Caco-2 (cell line): ENCODE measurements at regions not wholly inside any gene's neighbourhood (a gene's known extent, or its start where the extent isn't known, plus 50 kb on each side); places are given as distances from the start of the nearest gene placed in this dataset.

ENCODE experiments used
- BruUV-seq: library from RNA; stranded (reverse); fragments of 400-500 nt; replicated peaks from 2 replicates; lab custom pipeline; 2021; lab: Mats Ljungman, UMichigan
- CTCF ChIA-PET: fragments of 300-600 bp; sonication (Branson Sonifier 250); formaldehyde crosslinking; loops from one replicate; lab custom pipeline; 2022; ENCODE audit warnings: antibody characterized with exemption; lab: Charles Lee
- POLR2A ChIA-PET: fragments of 300-600 bp; sonication (Branson Sonifier 250); formaldehyde crosslinking; loops from one replicate; lab custom pipeline; 2022; ENCODE audit warnings: antibody characterized with exemption; lab: Charles Lee
- DNase-seq, 2 experiments: peaks; one replicate each; pipeline versions ENCODE4 v3.0.0 to v3.0.0-alpha.2; 2020 to 2022
- H3K27me3 ChIP-seq: replicated peaks from 2 replicates; pipeline ENCODE4 v1.6.0; 2011; ENCODE audit warnings: low read length; ENCODE audit not compliant: control insufficient read depth, insufficient read depth
- H3K36me3 ChIP-seq: 2 replicates; pipeline ENCODE4 v1.5.1; 2011; ENCODE audit warnings: low read length; ENCODE audit not compliant: control insufficient read depth, insufficient read depth
- H3K4me1 ChIP-seq: fragments of 250-450 bp; sonication (Bioruptor Pico); 2 replicates; pipeline ENCODE4 v1.5.1; 2020; ENCODE audit warnings: mild to moderate bottlenecking
- H3K4me3 ChIP-seq: 2 replicates; pipeline ENCODE4 v1.5.1; 2011; ENCODE audit warnings: low read depth, mild to moderate bottlenecking, control low read depth, low read length
- H3K9me3 ChIP-seq: fragments of 250-450 bp; sonication (Bioruptor Pico); 2 replicates; pipeline ENCODE4 v1.5.1; 2020; ENCODE audit warnings: mild to moderate bottlenecking, moderate library complexity
- H3K27ac Mint-ChIP-seq: one replicate; pipeline ENCODE4 v1.8.0; 2022; ENCODE audit warnings: mixed read lengths; ENCODE audit not compliant: unreplicated experiment
- H3K27me3 Mint-ChIP-seq: one replicate; pipeline ENCODE4 v1.8.0; 2022; ENCODE audit warnings: mixed read lengths; ENCODE audit not compliant: insufficient read depth, unreplicated experiment
- H3K36me3 Mint-ChIP-seq: one replicate; pipeline ENCODE4 v1.8.0; 2022; ENCODE audit warnings: mild to moderate bottlenecking, mixed read lengths; ENCODE audit not compliant: insufficient read depth, unreplicated experiment
- H3K4me1 Mint-ChIP-seq: one replicate; pipeline ENCODE4 v1.8.0; 2022; ENCODE audit warnings: low read depth, mixed read lengths; ENCODE audit not compliant: unreplicated experiment
- H3K4me3 Mint-ChIP-seq: one replicate; pipeline ENCODE4 v1.8.0; 2022; ENCODE audit warnings: mild to moderate bottlenecking, moderate library complexity, mixed read lengths; ENCODE audit not compliant: unreplicated experiment
- H3K9me3 Mint-ChIP-seq: one replicate; pipeline ENCODE4 v1.8.0; 2022; ENCODE audit warnings: mixed read lengths; ENCODE audit not compliant: unreplicated experiment
- intact Hi-C: fragments of 100-400 bp; cut with micrococcal nuclease; formaldehyde crosslinking; loops from one replicate; pipeline ENCODE4 v1.10.0; 2022; ENCODE audit not compliant: unreplicated experiment
- TF ChIP-seq, protein P1 (sequence below), 2 experiments: fragments of 200-600 bp in 1 of 2; IDR thresholded peaks; 1 replicate in 1 of 2; 2 replicates in 1 of 2; pipeline versions ENCODE4 v1.5.1 to v1.8.0; 2011 to 2022; ENCODE audit warnings: antibody characterized with exemption in 1 of 2, control low read depth in 1 of 2, inconsistent platforms in 1 of 2, low read depth in 1 of 2, low read length in 1 of 2, mild to moderate bottlenecking in 1 of 2, moderate library complexity in 1 of 2; ENCODE audit not compliant: insufficient read depth in 1 of 2, severe bottlenecking in 1 of 2, unreplicated experiment in 1 of 2

DNA sequence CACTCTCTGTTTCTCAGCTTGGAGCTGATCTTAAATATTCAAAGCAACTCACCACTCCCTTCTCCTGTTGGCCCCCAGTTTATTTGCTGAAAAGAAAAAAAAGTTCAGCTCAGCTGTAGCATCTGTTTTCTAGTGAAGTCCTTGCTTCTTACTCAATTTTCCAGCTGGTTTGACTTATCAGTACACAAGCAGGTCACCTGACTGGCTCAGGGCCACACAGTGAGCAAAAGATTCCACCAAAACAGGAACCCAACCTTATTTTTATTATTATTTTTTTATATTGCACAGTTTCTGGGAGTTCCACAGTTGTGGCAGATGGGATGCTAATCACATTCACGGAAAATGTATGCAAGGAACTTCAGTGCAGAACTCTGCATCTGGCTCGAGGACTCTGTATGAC lies 390.7 kb upstream of the RGMA start:
- H3K9me3 ChIP-seq, result no peaks in the 10 kb centered on the region; the same call in 1 of the 2 replicates
- TF ChIP-seq, protein P1, sequence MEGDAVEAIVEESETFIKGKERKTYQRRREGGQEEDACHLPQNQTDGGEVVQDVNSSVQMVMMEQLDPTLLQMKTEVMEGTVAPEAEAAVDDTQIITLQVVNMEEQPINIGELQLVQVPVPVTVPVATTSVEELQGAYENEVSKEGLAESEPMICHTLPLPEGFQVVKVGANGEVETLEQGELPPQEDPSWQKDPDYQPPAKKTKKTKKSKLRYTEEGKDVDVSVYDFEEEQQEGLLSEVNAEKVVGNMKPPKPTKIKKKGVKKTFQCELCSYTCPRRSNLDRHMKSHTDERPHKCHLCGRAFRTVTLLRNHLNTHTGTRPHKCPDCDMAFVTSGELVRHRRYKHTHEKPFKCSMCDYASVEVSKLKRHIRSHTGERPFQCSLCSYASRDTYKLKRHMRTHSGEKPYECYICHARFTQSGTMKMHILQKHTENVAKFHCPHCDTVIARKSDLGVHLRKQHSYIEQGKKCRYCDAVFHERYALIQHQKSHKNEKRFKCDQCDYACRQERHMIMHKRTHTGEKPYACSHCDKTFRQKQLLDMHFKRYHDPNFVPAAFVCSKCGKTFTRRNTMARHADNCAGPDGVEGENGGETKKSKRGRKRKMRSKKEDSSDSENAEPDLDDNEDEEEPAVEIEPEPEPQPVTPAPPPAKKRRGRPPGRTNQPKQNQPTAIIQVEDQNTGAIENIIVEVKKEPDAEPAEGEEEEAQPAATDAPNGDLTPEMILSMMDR (IDR thresholded peaks at IDR 0.05; ENCODE audit: insufficient read depth in 1 of 2, low read depth in 1 of 2, low read length in 1 of 2, severe bottlenecking in 1 of 2, unreplicated experiment in 1 of 2), result no peak
- peaks cover 11% of the 10 kb centered on the region for H3K4me1 ChIP-seq
- no peaks in the 10 kb centered on the region for H3K27me3 Mint-ChIP-seq
- no peaks in the 10 kb centered on the region for H3K27me3 ChIP-seq
- intact Hi-C loops, result no loop called here
- peaks cover 22% of the 10 kb centered on the region for H3K4me1 Mint-ChIP-seq
- ChIA-PET CTCF (no interaction called here), POLR2A (no interaction called here)
- no peaks in the 10 kb centered on the region for H3K36me3 ChIP-seq
- no peaks in the 10 kb centered on the region for H3K36me3 Mint-ChIP-seq
- no TSS peak for BruUV-seq
- DNase-seq, result no peak
- no peak overlapping the region for H3K4me3 Mint-ChIP-seq
- H3K27ac Mint-ChIP-seq, result no peak overlapping the region
- H3K4me3 ChIP-seq, result no peak overlapping the region
- no peaks in the 10 kb centered on the region for H3K9me3 Mint-ChIP-seq

- Histone ChIP-seq H3K4me3 (no peak overlapping the region), H3K4me1 (peaks cover 11% of the 10 kb centered on the region), H3K9me3 (no peaks in the 10 kb centered on the region; the same call in 1 of the 2 replicates), H3K36me3 (no peaks in the 10 kb centered on the region), H3K27me3 (no peaks in the 10 kb centered on the region)
- H3K27me3 Mint-ChIP-seq, result no peaks in the 10 kb centered on the region
- ChIA-PET CTCF (no interaction called here), POLR2A (no interaction called here)
- DNase-seq, result peak; percentile 67 to 73
- H3K9me3 Mint-ChIP-seq, result no peaks in the 10 kb centered on the region
- intact Hi-C loops, result no loop called here
- TF ChIP-seq, protein P1 (IDR thresholded peaks at IDR 0.05; ENCODE audit: insufficient read depth in 1 of 2, low read depth in 1 of 2, low read length in 1 of 2, severe bottlenecking in 1 of 2, unreplicated experiment in 1 of 2), result no peak
- H3K4me1 Mint-ChIP-seq, result peaks cover 22% of the 10 kb centered on the region
- BruUV-seq, result no TSS peak
- no peaks in the 10 kb centered on the region for H3K36me3 Mint-ChIP-seq
- no peak overlapping the region for H3K4me3 Mint-ChIP-seq
- H3K27ac Mint-ChIP-seq, result no peak overlapping the region
These were observed 389.9 kb upstream of the RGMA start for GRCh38 chr15:93478947-93479346.

DNA sequence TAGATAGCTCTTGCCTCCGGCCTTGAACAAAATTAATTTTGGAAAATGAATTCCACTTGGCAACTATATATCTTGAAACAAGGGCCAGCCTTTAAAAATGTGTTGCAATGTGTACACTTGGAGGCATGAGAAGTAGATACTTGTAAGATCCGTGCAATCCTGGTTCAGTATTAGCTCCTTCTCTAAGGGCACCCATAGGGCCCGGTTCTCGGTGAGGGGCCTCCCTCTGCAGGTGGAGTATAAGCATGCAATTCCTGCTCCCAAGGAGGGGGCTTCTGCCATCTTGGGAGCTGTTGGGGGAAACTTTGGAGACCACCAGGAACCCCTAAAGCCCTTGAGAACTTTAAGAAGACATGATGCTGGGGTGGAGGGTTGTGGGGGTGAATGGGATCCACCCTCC lies 388.7 kb upstream of the RGMA start:
- Histone ChIP-seq H3K4me1 (peaks cover 11% of the 10 kb centered on the region), H3K36me3 (no peaks in the 10 kb centered on the region), H3K9me3 (no peaks in the 10 kb centered on the region; the same call in 1 of the 2 replicates), H3K4me3 (no peak overlapping the region), H3K27me3 (no peaks in the 10 kb centered on the region)
- H3K4me3 Mint-ChIP-seq, result no peak overlapping the region
- DNase-seq, result no peak
- no TSS peak for BruUV-seq
- no peaks in the 10 kb centered on the region for H3K9me3 Mint-ChIP-seq
- H3K36me3 Mint-ChIP-seq, result no peaks in the 10 kb centered on the region
- H3K4me1 Mint-ChIP-seq, result peaks cover 20% of the 10 kb centered on the region
- intact Hi-C loops, result no loop called here
- ChIA-PET CTCF (no interaction called here), POLR2A (no interaction called here)
- TF ChIP-seq, protein P1 (IDR thresholded peaks at IDR 0.05; ENCODE audit: insufficient read depth in 1 of 2, low read depth in 1 of 2, low read length in 1 of 2, severe bottlenecking in 1 of 2, unreplicated experiment in 1 of 2), result no peak
- H3K27ac Mint-ChIP-seq, result no peak overlapping the region
- H3K27me3 Mint-ChIP-seq, result no peaks in the 10 kb centered on the region
